ENCODE measurements at regions not wholly inside any gene's neighbourhood (a gene's known extent, or its start where the extent isn't known, plus 50 kb on each side); places are given as distances from the start of the nearest gene placed in this dataset.

GRCh38 chr21:35827004-35827403 is 233.3 kb downstream of the SETD4 start:
- Histone ChIP-seq H3K27ac (ENCODE audit: low read length) (no peak overlapping the region), H3K4me3 (ENCODE audit: low read depth in 2 of 2, low read length in 2 of 2) (no peak overlapping the region), H3K9me3 (ENCODE audit: control insufficient read depth, insufficient read depth, low read depth, low read length) (no peaks in the 10 kb centered on the region), H3K27me3 (ENCODE audit: control insufficient read depth, insufficient read depth, low read length) (peaks cover 2% of the 10 kb centered on the region; the same call in 1 of the 2 replicates), H3K4me1 (ENCODE audit: control insufficient read depth, insufficient read depth, low read length) (no peaks in the 10 kb centered on the region), H3K36me3 (ENCODE audit: control insufficient read depth, insufficient read depth, low read length) (no peaks in the 10 kb centered on the region)
- DNase-seq (ENCODE audit: low read depth, low spot score), result no peak
- intact Hi-C loops (cut with micrococcal nuclease; ENCODE audit: unreplicated experiment), result no loop called here
- TF ChIP-seq TCF7L2 (IDR thresholded peaks at IDR 0.05; ENCODE audit: low read depth, low read length), result no peak
- ChIA-PET CTCF (no interaction called here), POLR2A (interaction anchor here (0.5 kb wide), 1 partner anchor 610 kb away, joined by 3 read pairs; no protein-coding TSS in a partner anchor)
- BruUV-seq (replicated peaks), result no TSS peak
- no peak for ATAC-seq
- in situ Hi-C loops (cut with HindIII; ENCODE audit: low pct_unique_long_range_greater_than_20kb, low sequenced_read_pairs), result no loop called here

- BruUV-seq (replicated peaks), result no TSS peak
- H3K27ac ChIP-seq (ENCODE audit: low read length), result no peak overlapping the region
- H3K4me1 ChIP-seq (ENCODE audit: control insufficient read depth, insufficient read depth, low read length), result no peaks in the 10 kb centered on the region
- H3K4me3 ChIP-seq (ENCODE audit: low read depth in 2 of 2, low read length in 2 of 2), result no peak overlapping the region
- in situ Hi-C loops (cut with HindIII; ENCODE audit: low pct_unique_long_range_greater_than_20kb, low sequenced_read_pairs), result no loop called here
- no peaks in the 10 kb centered on the region for H3K9me3 ChIP-seq (ENCODE audit: control insufficient read depth, insufficient read depth, low read depth, low read length)
- H3K27me3 ChIP-seq (ENCODE audit: control insufficient read depth, insufficient read depth, low read length), result peaks cover 2% of the 10 kb centered on the region; the same call in 1 of the 2 replicates
- ChIA-PET CTCF (no interaction called here), POLR2A (no interaction called here)
- intact Hi-C loops (cut with micrococcal nuclease; ENCODE audit: unreplicated experiment), result no loop called here
- DNase-seq (ENCODE audit: low read depth, low spot score), result no peak
- ATAC-seq, result no peak
- no peak for TF ChIP-seq POLR2AphosphoS5 (IDR thresholded peaks at IDR 0.05; ENCODE audit: low read depth, low read length)
- no peak for TF ChIP-seq REST (IDR thresholded peaks at IDR 0.05; ENCODE audit: insufficient read depth in 1 of 2, low read depth in 2 of 2, low read length in 1 of 2)
- TF ChIP-seq TCF7L2 (IDR thresholded peaks at IDR 0.05; ENCODE audit: low read depth, low read length), result no peak
- no peak for TF ChIP-seq CTCF (IDR thresholded peaks at IDR 0.05)
- TF ChIP-seq SIN3A (IDR thresholded peaks at IDR 0.05; ENCODE audit: borderline replicate concordance, insufficient read depth, low read depth, low read length), result no peak
- no peaks in the 10 kb centered on the region for H3K36me3 ChIP-seq (ENCODE audit: control insufficient read depth, insufficient read depth, low read length)
These were observed 234.7 kb downstream of the SETD4 start for GRCh38 chr21:35825370-35826353.

- TF ChIP-seq TCF7L2 (IDR thresholded peaks at IDR 0.05; ENCODE audit: low read depth, low read length), result no peak
- TF ChIP-seq POLR2AphosphoS5 (IDR thresholded peaks at IDR 0.05; ENCODE audit: low read depth, low read length), result no peak
- TF ChIP-seq SIN3A (IDR thresholded peaks at IDR 0.05; ENCODE audit: borderline replicate concordance, insufficient read depth, low read depth, low read length), result no peak
- no peak for TF ChIP-seq CTCF (IDR thresholded peaks at IDR 0.05)
- no peak for TF ChIP-seq REST (IDR thresholded peaks at IDR 0.05; ENCODE audit: insufficient read depth in 1 of 2, low read depth in 2 of 2, low read length in 1 of 2)
- Histone ChIP-seq H3K36me3 (ENCODE audit: control insufficient read depth, insufficient read depth, low read length) (no peaks in the 10 kb centered on the region), H3K4me3 (ENCODE audit: low read depth in 2 of 2, low read length in 2 of 2) (no peak overlapping the region), H3K27me3 (ENCODE audit: control insufficient read depth, insufficient read depth, low read length) (peaks cover 2% of the 10 kb centered on the region; the same call in 1 of the 2 replicates), H3K4me1 (ENCODE audit: control insufficient read depth, insufficient read depth, low read length) (no peaks in the 10 kb centered on the region), H3K9me3 (ENCODE audit: control insufficient read depth, insufficient read depth, low read depth, low read length) (no peaks in the 10 kb centered on the region), H3K27ac (ENCODE audit: low read length) (no peak overlapping the region)
- no peak for DNase-seq (ENCODE audit: low read depth, low spot score)
- POLR2A ChIA-PET, result no interaction called here
- CTCF ChIA-PET, result no interaction called here
- ATAC-seq, result no peak
- intact Hi-C loops (cut with micrococcal nuclease; ENCODE audit: unreplicated experiment) (no loop called here), in situ Hi-C loops (cut with HindIII; ENCODE audit: low pct_unique_long_range_greater_than_20kb, low sequenced_read_pairs) (no loop called here)
- BruUV-seq (replicated peaks), result no TSS peak
These were observed 236.2 kb downstream of the SETD4 start for GRCh38 chr21:35824136-35824535.
